ENCODE measurements at regions not wholly inside any gene's neighbourhood (a gene's known extent, or its start where the extent isn't known, plus 50 kb on each side); places are given as distances from the start of the nearest gene placed in this dataset.

- peak; percentile 82 for DNase-seq (ENCODE audit: low read depth)
Observed at GRCh38 chr3:3629911-3630310, 169.3 kb upstream of the LRRN1 start.

DNA sequence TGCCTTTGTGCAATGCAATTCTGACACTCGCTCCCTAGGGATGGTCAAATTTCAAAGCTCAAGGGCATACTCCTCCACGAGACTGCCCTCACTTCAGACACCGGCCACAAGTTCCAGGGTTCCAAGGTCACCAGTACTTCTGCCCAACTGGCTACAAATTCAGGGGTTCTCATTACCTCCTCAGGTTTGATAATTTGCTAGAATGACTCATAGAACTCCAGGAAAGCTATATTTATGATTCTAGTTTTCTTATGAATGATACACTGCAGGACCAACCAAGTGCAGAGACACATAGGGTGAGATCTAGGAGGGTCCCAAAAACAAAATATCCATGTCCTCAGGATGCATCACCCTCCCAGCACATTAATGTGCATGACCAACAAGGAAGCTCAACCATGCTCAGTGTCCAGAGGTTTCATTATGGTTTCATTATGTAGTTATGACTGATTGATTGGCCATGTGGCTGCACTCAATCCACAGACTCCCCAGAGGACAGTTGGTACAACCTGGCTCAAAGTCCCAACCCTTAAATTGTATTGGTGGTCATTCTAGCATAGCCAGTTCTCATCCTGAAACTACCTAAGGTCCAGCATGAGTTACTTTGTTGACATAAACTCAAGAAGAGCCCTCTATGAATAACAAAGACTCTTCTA is 170.4 kb upstream of the LRRN1 start:
- no peak for DNase-seq (ENCODE audit: low read depth)

DNA sequence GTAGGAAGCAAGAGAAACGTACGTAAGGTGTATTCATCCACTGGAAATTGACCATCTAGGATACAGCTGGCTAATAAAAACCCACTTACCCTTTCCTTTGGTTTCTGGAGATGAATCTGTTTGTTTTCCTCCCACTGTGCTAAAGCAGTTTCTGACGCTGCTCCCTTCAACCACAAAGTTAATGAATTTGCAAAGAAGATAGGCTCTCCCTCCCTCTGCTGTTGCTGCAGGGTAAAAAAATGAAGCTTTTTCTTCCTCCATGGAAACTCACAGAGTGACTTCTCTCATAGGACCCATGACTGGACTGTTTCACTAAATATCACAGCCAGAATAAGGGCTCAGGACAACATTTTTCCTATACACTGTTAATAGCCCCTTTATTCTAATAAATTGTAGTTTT is 172.1 kb upstream of the LRRN1 start:
- DNase-seq (ENCODE audit: low read depth), result no peak

- peak; percentile 9 for DNase-seq (ENCODE audit: low read depth)
Observed at GRCh38 chr3:3625544-3626271, 173.5 kb upstream of the LRRN1 start.

GRCh38 chr3:3619815-3620214 is 179.4 kb upstream of the LRRN1 start:
- no peak for DNase-seq (ENCODE audit: low read depth)

DNA sequence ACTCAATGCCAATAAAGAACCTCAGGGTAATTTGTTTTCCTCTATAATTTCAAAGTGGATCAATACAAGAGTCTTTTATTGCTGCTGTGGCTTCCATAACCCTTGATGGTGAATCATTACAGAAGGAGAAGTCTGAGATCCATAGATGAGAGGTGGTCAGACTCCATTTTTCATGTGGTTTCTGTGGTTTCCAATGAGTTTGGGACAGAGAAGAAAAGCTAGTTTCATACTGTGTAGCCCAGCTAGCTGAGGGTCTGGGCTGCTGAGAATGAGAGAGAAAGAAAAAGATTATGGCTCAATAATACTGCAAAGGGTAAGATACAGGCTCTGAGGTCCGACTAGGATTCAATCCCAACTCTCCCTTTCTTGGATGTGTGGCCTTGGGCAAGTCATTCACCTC is 180.6 kb upstream of the LRRN1 start:
- peak; percentile 13 for DNase-seq (ENCODE audit: low read depth)

GRCh38 chr3:3615533-3615932 is 183.7 kb upstream of the LRRN1 start:
- peak; percentile 48 for DNase-seq (ENCODE audit: low read depth)

DNA sequence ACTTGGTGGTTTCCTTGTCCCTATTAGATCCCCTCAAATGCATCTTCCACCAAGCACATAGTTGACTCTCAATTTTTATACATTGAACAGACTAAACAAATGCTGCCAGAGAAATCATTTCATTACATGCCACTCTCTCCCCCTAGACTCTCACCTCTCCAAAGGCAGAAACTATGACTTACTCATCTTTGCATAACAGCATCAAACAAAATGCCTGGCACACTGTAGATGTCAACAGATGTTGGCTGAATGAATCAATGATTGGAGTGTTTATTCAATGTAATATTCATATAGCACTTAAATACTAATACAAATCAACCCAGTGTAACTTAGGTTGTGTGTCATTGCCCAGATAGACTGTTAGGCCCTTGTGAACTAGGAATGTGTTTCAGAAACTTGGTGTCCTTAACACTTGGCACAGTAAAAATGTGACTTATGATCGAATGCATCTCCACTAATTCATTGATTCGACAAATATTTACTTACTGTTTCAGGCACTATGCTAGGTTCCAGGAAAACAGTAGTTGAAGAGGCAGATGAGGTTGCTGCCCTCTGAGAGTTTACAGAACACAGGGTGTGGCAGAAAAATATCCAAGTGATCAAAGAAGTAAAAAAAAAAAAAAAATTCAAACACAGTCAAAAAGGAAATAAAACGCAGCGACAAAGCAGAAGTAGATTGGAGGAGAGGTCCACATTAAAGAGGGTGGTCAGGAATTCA is 188.5 kb upstream of the LRRN1 start:
- DNase-seq (ENCODE audit: low read depth), result no peak

DNA sequence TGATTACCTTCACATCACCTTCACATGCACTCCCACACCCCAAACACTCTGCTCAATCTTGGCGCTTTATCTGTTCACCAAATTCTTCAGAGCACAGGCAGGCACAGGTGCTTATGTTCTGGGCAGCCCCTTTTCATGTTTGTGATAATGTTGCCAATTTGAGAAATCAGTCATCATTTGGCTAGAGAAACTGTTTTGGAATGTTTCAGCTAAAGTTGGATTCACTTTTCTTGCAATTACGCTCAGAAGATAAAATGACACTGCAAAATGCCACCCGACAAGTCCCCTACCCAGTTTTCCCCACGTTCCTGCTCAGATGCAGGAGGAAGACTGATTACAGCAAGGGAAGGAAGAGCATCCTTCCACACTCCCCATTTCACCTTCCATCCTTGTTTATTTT is 192.9 kb upstream of the LRRN1 start:
- no peak for DNase-seq (ENCODE audit: low read depth)

DNA sequence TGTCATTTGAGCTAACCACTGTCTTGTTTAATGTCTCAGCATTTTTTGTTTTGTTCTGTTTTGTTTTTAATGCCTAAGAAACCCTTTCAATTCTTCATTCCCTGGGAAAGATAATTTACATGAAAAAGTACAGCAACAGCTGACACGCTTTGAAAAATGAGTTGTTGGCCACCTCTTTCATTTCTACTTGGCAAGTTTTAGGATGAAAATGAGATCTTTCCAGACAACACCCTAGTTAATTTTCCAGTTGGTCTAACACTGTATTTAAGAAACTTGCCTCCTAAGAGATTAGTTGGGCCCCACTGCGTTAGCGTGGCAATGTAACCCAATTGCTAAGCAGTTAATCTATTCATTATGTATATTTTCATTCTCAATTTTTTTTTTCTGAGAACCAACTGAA is 194.0 kb upstream of the LRRN1 start:
- DNase-seq (ENCODE audit: low read depth), result no peak

- peak; percentile 41 for DNase-seq (ENCODE audit: low read depth)
Observed at GRCh38 chr3:3603351-3603750, 195.9 kb upstream of the LRRN1 start.

DNA sequence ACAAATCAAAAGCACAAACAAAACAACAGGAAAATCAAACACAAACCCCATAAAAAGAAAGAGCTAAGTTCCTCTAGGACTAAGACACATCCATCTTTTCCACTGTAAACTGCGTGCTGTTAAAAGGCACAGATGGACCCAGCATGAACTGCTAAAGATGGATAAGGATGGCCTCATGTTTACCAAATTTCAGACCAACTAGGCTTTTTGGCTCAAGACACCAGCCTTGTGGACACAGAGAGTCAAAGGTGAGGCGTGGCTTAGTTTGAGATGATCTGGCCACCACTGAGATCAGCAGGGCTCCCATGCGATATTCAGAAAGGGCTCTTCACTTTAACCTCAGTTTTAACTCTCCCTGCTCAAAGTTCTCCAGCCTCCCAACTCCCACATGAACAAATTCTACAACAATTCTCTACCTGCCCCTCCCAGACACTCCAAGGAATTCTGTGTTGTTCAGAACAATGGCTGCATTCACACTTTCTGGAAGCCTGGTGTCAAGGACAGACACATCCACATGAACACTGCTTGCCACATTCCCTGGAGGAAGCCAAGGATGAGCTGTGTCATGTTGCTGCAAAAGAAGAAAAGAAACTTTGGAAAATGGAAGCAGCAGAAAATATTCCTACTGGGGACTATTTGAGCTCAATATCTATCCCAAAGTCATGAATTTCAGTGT is 198.4 kb upstream of the LRRN1 start:
- peak; percentile 1 for DNase-seq (ENCODE audit: low read depth)

GRCh38 chr3:3599016-3599415 is 200.2 kb upstream of the LRRN1 start:
- no peak for DNase-seq (ENCODE audit: low read depth)

DNA sequence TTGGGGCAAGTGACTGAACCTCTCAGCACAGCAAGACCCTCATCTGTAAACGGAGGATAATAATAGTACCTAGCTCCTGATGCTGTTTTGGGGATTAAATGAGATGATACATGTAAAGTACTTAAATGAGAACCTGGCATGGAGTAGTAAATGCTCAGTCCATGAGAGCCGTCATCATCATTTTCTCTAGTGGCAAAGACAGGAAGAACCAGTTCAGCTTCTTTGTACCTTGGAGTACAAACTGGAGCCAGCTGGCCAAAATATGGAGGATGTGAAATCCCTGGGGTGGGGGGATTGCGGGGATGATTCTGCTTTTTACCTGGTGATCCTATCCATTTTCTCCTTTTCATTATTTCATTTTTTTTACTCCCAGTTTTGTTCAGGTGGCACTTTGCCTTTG is 204.2 kb upstream of the LRRN1 start:
- DNase-seq (ENCODE audit: low read depth), result no peak

- DNase-seq (ENCODE audit: low read depth), result no peak
Observed at GRCh38 chr3:3589715-3590130, 209.5 kb upstream of the LRRN1 start.

- DNase-seq (ENCODE audit: low read depth), result no peak
Observed at GRCh38 chr3:3587647-3587972, 211.6 kb upstream of the LRRN1 start.

GRCh38 chr3:3586843-3587646 is 212.2 kb upstream of the LRRN1 start:
- no peak for DNase-seq (ENCODE audit: low read depth)

GRCh38 chr3:3586336-3586735 is 212.9 kb upstream of the LRRN1 start:
- no peak for DNase-seq (ENCODE audit: low read depth)

DNA sequence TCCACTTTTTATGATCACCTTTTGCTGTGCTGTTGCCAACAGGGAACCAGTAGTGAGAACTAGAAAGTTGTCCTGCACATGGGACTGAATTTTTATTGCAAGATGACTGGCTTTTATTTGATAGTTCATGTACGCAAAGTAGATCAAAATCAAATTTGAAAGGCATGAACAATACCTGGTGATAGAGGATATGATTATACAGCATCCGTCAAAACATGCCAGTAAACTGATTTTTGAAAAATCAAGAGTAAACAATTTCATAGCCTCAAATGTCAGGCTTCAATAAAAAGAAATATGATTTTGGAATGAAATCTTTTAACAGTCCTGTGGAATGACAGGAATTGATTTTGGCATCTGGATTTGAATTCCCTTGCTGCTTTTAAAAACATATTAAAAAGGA is 219.6 kb upstream of the LRRN1 start:
- DNase-seq (ENCODE audit: low read depth), result no peak

- no peak for DNase-seq (ENCODE audit: low read depth)
Observed at GRCh38 chr3:3578718-3579117, 220.5 kb upstream of the LRRN1 start.

DNA sequence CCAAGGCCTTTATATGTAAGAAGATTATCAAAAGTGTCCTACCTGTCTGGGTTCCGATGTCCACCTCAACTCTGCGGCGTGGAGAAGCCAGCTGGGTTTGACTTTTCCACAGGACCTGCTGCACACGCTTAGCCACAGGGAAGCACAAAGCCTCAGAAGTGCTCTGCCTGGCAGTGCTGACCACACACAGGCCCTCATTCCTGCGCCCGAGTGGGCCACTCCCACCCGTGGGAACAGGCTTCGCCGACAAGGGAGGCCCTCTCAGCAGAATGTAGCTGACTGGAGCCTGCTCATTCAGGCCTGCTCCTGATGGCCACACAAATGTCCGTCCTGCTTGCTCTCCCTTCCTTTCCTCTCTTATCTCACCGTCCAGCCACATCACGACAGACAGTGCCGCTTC is 221.4 kb upstream of the LRRN1 start:
- DNase-seq (ENCODE audit: low read depth), result no peak

All from HT1080 (cell line).